K562 (cell line): ENCODE measurements at regions not wholly inside any gene's neighbourhood (a gene's known extent, or its start where the extent isn't known, plus 50 kb on each side); places are given as distances from the start of the nearest gene placed in this dataset.

ENCODE experiments used
- ATAC-seq: fragments of 200-7000 bp; cut with Tn5 transposase; 3 replicates; pipeline ENCODE4 v1.9.1; 2020; ENCODE audit warnings: moderate library complexity
- BruUV-seq: library from RNA; stranded (reverse); fragments of 400-500 nt; replicated peaks from 2 replicates; lab custom pipeline; 2021; lab: Mats Ljungman, UMichigan
- CTCF ChIA-PET: fragments of 300-600 bp; formaldehyde crosslinking; extraction: SDS; loops from one replicate; lab custom pipeline; 2021; ENCODE audit warnings: low intra/inter-chr PET ratio; lab: Yijun Ruan, JAX
- POLR2A ChIA-PET: fragments of 300-600, 350-650 bp; sonication (Branson Sonifier 250); formaldehyde crosslinking; extraction: SDS; loops from one replicate; lab custom pipeline; 2021; ENCODE audit warnings: antibody characterized with exemption, inconsistent platforms; lab: Yijun Ruan, JAX
- DNase-seq, 4 experiments: peaks; one replicate each; pipeline versions ENCODE4 v3.0.0 to v3.0.0-alpha.2; 2011 to 2018; ENCODE audit warnings: low spot score in 3 of 4, mixed read lengths in 3 of 4; ENCODE audit errors: extremely low read depth in 1 of 4
- FAIRE-seq: peaks from 2 replicates; lab custom pipeline; 2011; peaks lifted over from hg19 to GRCh38; lab: Jason Lieb, UNC
- H2AFZ ChIP-seq: 2 replicates; pipeline ENCODE4 v1.6.0; 2011; ENCODE audit warnings: low read depth, low read length, control low read depth, inconsistent platforms
- H3K27ac ChIP-seq: fragments of 200-600 bp; 3 replicates; pipeline ENCODE4 v1.8.0; 2011; ENCODE audit warnings: low read depth, mild to moderate bottlenecking, control low read depth, inconsistent platforms, low read length, moderate library complexity, mixed read lengths; ENCODE audit errors: extremely low read depth
- H3K27me3 ChIP-seq, 2 experiments: fragments of 300-600 bp in 1 of 2; 2 replicates in 1 of 2; 3 replicates in 1 of 2; pipeline versions ENCODE4 v1.6.0 to v1.8.0; 2011; ENCODE audit warnings: inconsistent platforms in 2 of 2, low read length in 2 of 2, mild to moderate bottlenecking in 1 of 2, mixed read lengths in 1 of 2, moderate library complexity in 1 of 2; ENCODE audit not compliant: control insufficient read depth in 2 of 2, insufficient read depth in 2 of 2
- H3K36me3 ChIP-seq: fragments of 300-600 bp; 3 replicates; pipeline ENCODE4 v1.8.0; 2011; ENCODE audit warnings: mild to moderate bottlenecking, low read length, inconsistent platforms; ENCODE audit not compliant: control insufficient read depth, insufficient read depth
- H3K4me1 ChIP-seq, 2 experiments: fragments of 200-600 bp in 1 of 2; replicated peaks in 1 of 2; 2 replicates in 1 of 2; 3 replicates in 1 of 2; pipeline versions ENCODE4 v1.5.1 to v1.8.0; 2011; ENCODE audit warnings: inconsistent platforms in 2 of 2, low read length in 2 of 2, mild to moderate bottlenecking in 1 of 2, mixed read lengths in 1 of 2, moderate library complexity in 1 of 2; ENCODE audit not compliant: control insufficient read depth in 2 of 2, insufficient read depth in 2 of 2
- H3K4me2 ChIP-seq: 2 replicates; pipeline ENCODE4 v1.6.1; 2011; ENCODE audit warnings: low read length, control low read depth, inconsistent platforms, mixed read lengths; ENCODE audit not compliant: insufficient read depth
- H3K4me3 ChIP-seq: fragments of 200-600 bp; sonication (generic), shearing (Covaris generic); 2 replicates; pipeline ENCODE4 v1.5.1; 2016; ENCODE audit warnings: control low read depth, inconsistent platforms
- H3K79me2 ChIP-seq: fragments of 200-600 bp; 3 replicates; pipeline ENCODE4 v1.8.0; 2011; ENCODE audit warnings: low read length, inconsistent platforms; ENCODE audit not compliant: control insufficient read depth, insufficient read depth
- H3K9ac ChIP-seq, 2 experiments: 2 replicates each; pipeline versions ENCODE4 v1.6.0 to v1.6.1; 2011; ENCODE audit warnings: low read depth in 2 of 2, low read length in 2 of 2, control low read depth in 1 of 2, inconsistent platforms in 1 of 2, mild to moderate bottlenecking in 1 of 2, mixed read lengths in 1 of 2; ENCODE audit not compliant: insufficient read depth in 1 of 2
- H3K9me1 ChIP-seq: one replicate; pipeline ENCODE4 v1.6.0; 2011; ENCODE audit warnings: inconsistent platforms, mild to moderate bottlenecking, low read length, moderate library complexity; ENCODE audit not compliant: control insufficient read depth, insufficient read depth
- H3K9me3 ChIP-seq: replicated peaks from 2 replicates; pipeline ENCODE4 v1.5.1; 2011; ENCODE audit warnings: low read depth, low read length, inconsistent platforms; ENCODE audit not compliant: control insufficient read depth, insufficient read depth
- H4K20me1 ChIP-seq: replicated peaks from 2 replicates; pipeline ENCODE4 v1.6.1; 2011; ENCODE audit warnings: low read length, inconsistent platforms, mixed read lengths; ENCODE audit not compliant: control insufficient read depth, insufficient read depth
- ADNP ChIP-seq: fragments of 200-800 bp; sonication (Bioruptor generic); IDR thresholded peaks from 2 replicates; pipeline ENCODE4 v1.6.1; 2016; ENCODE audit warnings: missing genetic modification characterization, missing compliant biosample characterization
- BRF1 ChIP-seq: IDR thresholded peaks from 3 replicates; pipeline ENCODE4 v1.6.1; 2011; ENCODE audit warnings: borderline replicate concordance, mild to moderate bottlenecking; ENCODE audit not compliant: insufficient read length; ENCODE audit errors: extremely low read depth
- CXXC5 ChIP-seq: fragments of 250-450 bp; sonication (Bioruptor Pico); IDR thresholded peaks from 2 replicates; pipeline ENCODE4 v1.8.0; 2022; ENCODE audit warnings: inconsistent platforms, mild to moderate bottlenecking, moderate library complexity
- ILF3 ChIP-seq: fragments of 450-650 bp; IDR thresholded peaks from 2 replicates; pipeline ENCODE4 v1.6.1; 2018; ENCODE audit warnings: antibody characterized with exemption, mild to moderate bottlenecking, moderate library complexity, borderline replicate concordance
- MCM3 ChIP-seq: fragments of 450-650 bp; IDR thresholded peaks from 2 replicates; pipeline ENCODE4 v1.6.1; 2016
- NFE2 ChIP-seq: IDR thresholded peaks from 2 replicates; pipeline ENCODE4 v1.6.1; 2014; ENCODE audit warnings: antibody characterized with exemption, low read depth
- POLR3G ChIP-seq: IDR thresholded peaks from 2 replicates; pipeline ENCODE4 v1.6.1; 2011; ENCODE audit not compliant: insufficient read length, insufficient replicate concordance; ENCODE audit errors: extremely low read depth
- RBM34 ChIP-seq: fragments of 200-400 bp; formaldehyde crosslinking; IDR thresholded peaks from 2 replicates; pipeline ENCODE4 v1.6.1; 2018; ENCODE audit warnings: low read length, borderline replicate concordance; ENCODE audit not compliant: insufficient read depth
- TEAD2 ChIP-seq: fragments of 450-650 bp; IDR thresholded peaks from 2 replicates; pipeline ENCODE4 v1.6.1; 2016; ENCODE audit warnings: missing genetic modification characterization, control low read depth, missing compliant biosample characterization
- XRCC3 ChIP-seq: fragments of 450-650 bp; IDR thresholded peaks from 2 replicates; pipeline ENCODE4 v1.6.1; 2017; ENCODE audit warnings: mild to moderate bottlenecking, moderate library complexity
- ZFX ChIP-seq: sonication (generic); formaldehyde crosslinking; IDR thresholded peaks from 2 replicates; pipeline ENCODE4 v1.8.0; 2022; ENCODE audit warnings: mild to moderate bottlenecking, missing genetic modification reagents, moderate library complexity
- WGBS: fragments of 100-300 bp; shearing (Covaris generic); methylation state at CpG from one replicate; pipeline ENCODE4 v1.1.6; 2016; ENCODE audit warnings: low coverage, mixed read lengths; ENCODE audit not compliant: insufficient coverage; ENCODE audit errors: missing lambda C conversion rate; 5-methylcytosine and 5-hydroxymethylcytosine counted together
- in situ Hi-C: fragments of 300-500 bp; cut with MboI; formaldehyde crosslinking; loops from 4 replicates; pipeline ENCODE4 v1.15.0; 2018; ENCODE audit warnings: inconsistent platforms, mixed read lengths
- intact Hi-C: fragments of 100-400 bp; cut with micrococcal nuclease; formaldehyde crosslinking; loops from 2 replicates; pipeline ENCODE4 v1.14.2; 2022
- TF ChIP-seq, protein P1 (sequence below): fragments of 450-650 bp; formaldehyde crosslinking; conservative IDR thresholded peaks from 2 replicates; pipeline ENCODE4 v1.4.0; 2022; ENCODE audit warnings: mild to moderate bottlenecking, missing genetic modification characterization
- TF ChIP-seq, protein P2 (sequence below): fragments of 450-650 bp; IDR thresholded peaks from 2 replicates; pipeline ENCODE4 v1.6.1; 2016
- TF ChIP-seq, protein P3 (sequence below): sonication (generic); formaldehyde crosslinking; IDR thresholded peaks from 2 replicates; pipeline ENCODE4 v1.5.0; 2020; ENCODE audit warnings: missing genetic modification reagents

DNA sequence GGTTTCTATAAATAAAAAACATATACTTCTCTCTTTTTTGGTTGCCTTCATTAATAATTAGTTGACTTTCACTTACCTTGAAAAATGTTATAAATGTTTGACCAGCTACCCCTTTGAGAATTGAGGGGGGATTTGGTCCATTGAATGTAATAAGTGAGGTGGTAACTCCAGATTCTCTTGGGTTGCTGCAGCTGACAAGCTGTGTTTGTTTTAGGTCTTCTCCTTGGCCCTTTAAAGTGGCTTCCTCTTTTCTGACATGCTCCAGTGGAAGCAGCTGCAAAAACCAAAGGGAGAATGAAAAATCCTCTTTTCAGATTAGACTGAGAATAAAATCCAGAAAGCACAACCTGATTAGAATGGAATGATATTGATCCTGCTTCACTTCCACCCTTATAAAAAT, 410.5 kb downstream of the TMEM38B start:
- BruUV-seq = no TSS peak
- Histone ChIP-seq H3K36me3 (no peaks in the 10 kb centered on the region), H3K9me3 (no peaks in the 10 kb centered on the region), H3K79me2 (no peaks in the 10 kb centered on the region), H3K4me1 (no peaks in the 10 kb centered on the region)
- in situ Hi-C loops = no loop called here
- TF ChIP-seq BRF1 (no peak), ZFX (CRISPR knock-in tag) (no peak), CXXC5 (CRISPR knock-in tag) (no peak), ILF3 (no peak)
- TF ChIP-seq, all 486 proteins: peak for 0
- ChIA-PET CTCF (no interaction called here), POLR2A (interaction anchor here (0.6 kb wide), 1 partner anchor 237 kb away, joined by 3 read pairs; no protein-coding TSS in a partner anchor)
- no peak for DNase-seq
- ATAC-seq = no peak
- Histone ChIP-seq H3K4me2 (no peak overlapping the region), H3K27me3 (no peaks in the 10 kb centered on the region), H3K27ac (no peak overlapping the region), H3K9ac (no peak overlapping the region), H2AFZ (no peak overlapping the region), H4K20me1 (no peaks in the 10 kb centered on the region), H3K4me3 (no peak overlapping the region), H3K9me1 (no peaks in the 10 kb centered on the region)
- intact Hi-C loops = no loop called here
- no peak for FAIRE-seq

DNA sequence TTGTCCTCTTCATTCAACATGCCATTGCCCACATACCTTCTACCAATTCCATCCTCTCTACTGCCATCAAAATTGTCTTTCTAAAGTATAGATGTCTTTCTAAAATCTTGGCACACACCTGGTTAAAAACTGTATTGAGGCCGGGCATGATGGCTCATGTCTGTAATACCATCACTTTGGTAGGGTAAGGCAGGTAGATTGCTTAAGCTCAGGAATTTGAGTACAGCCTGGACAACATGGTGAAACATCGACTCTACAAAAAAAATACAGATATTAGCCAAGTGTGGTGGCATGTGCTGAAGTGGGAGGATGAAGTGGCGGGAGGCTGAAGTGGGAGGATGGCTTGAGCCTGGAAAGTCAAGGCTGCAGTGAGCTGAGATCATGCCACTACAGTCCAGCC, 412.1 kb downstream of the TMEM38B start:
- in situ Hi-C loops = no loop called here
- Histone ChIP-seq H3K9ac (no peak overlapping the region), H3K4me2 (no peak overlapping the region), H3K4me3 (no peak overlapping the region), H2AFZ (no peak overlapping the region), H3K36me3 (no peaks in the 10 kb centered on the region), H3K9me1 (no peaks in the 10 kb centered on the region), H3K27me3 (no peaks in the 10 kb centered on the region), H3K9me3 (no peaks in the 10 kb centered on the region), H3K79me2 (no peaks in the 10 kb centered on the region), H3K27ac (no peak overlapping the region), H3K4me1 (no peaks in the 10 kb centered on the region), H4K20me1 (no peaks in the 10 kb centered on the region)
- no TSS peak for BruUV-seq
- no peak for ATAC-seq
- 2% methylated on average over 3 of the region's 3 CpGs for WGBS
- TF ChIP-seq, protein P1, sequence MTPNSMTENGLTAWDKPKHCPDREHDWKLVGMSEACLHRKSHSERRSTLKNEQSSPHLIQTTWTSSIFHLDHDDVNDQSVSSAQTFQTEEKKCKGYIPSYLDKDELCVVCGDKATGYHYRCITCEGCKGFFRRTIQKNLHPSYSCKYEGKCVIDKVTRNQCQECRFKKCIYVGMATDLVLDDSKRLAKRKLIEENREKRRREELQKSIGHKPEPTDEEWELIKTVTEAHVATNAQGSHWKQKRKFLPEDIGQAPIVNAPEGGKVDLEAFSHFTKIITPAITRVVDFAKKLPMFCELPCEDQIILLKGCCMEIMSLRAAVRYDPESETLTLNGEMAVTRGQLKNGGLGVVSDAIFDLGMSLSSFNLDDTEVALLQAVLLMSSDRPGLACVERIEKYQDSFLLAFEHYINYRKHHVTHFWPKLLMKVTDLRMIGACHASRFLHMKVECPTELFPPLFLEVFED (CRISPR knock-in tag) = no peak
- TF ChIP-seq XRCC3 = no peak
- no peak for TF ChIP-seq MCM3
- TF ChIP-seq RBM34 = no peak
- TF ChIP-seq, protein P2, sequence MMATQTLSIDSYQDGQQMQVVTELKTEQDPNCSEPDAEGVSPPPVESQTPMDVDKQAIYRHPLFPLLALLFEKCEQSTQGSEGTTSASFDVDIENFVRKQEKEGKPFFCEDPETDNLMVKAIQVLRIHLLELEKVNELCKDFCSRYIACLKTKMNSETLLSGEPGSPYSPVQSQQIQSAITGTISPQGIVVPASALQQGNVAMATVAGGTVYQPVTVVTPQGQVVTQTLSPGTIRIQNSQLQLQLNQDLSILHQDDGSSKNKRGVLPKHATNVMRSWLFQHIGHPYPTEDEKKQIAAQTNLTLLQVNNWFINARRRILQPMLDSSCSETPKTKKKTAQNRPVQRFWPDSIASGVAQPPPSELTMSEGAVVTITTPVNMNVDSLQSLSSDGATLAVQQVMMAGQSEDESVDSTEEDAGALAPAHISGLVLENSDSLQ = no peak
- TF ChIP-seq NFE2 = no peak
- TF ChIP-seq, protein P3, sequence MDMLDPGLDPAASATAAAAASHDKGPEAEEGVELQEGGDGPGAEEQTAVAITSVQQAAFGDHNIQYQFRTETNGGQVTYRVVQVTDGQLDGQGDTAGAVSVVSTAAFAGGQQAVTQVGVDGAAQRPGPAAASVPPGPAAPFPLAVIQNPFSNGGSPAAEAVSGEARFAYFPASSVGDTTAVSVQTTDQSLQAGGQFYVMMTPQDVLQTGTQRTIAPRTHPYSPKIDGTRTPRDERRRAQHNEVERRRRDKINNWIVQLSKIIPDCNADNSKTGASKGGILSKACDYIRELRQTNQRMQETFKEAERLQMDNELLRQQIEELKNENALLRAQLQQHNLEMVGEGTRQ (CRISPR knock-in tag) = no peak
- no peak for TF ChIP-seq TEAD2 (tag)
- TF ChIP-seq ADNP (tag) = no peak
- no peak for TF ChIP-seq POLR3G
- intact Hi-C loops = no loop called here
- DNase-seq = no peak
- FAIRE-seq = no peak
- ChIA-PET CTCF (no interaction called here), POLR2A (no interaction called here)
